KMS-11 (cell line): ENCODE measurements at regions not wholly inside any gene's neighbourhood (a gene's known extent, or its start where the extent isn't known, plus 50 kb on each side); places are given as distances from the start of the nearest gene placed in this dataset.

Source experiments
- H2AFZ ChIP-seq: fragments of 200-600 bp; sonication (generic); 2 replicates; pipeline ENCODE4 v1.6.1; 2016; ENCODE audit warnings: antibody characterized with exemption, mixed run types, low read depth
- H3K27ac ChIP-seq: fragments of 200-600 bp; sonication (generic); 2 replicates; pipeline ENCODE4 v1.6.1; 2016; ENCODE audit warnings: mild to moderate bottlenecking, mixed run types
- H3K27me3 ChIP-seq: fragments of 200-600 bp; sonication (generic); 2 replicates; pipeline ENCODE4 v1.6.1; 2017; ENCODE audit warnings: mild to moderate bottlenecking, low read depth, mixed run types, moderate library complexity; ENCODE audit not compliant: insufficient read depth
- H3K36me3 ChIP-seq: fragments of 200-600 bp; sonication (generic); 2 replicates; pipeline ENCODE4 v1.6.1; 2017; ENCODE audit warnings: mild to moderate bottlenecking, mixed run types; ENCODE audit not compliant: insufficient read depth
- H3K4me1 ChIP-seq: fragments of 200-600 bp; sonication (generic); 2 replicates; pipeline ENCODE4 v1.6.1; 2016; ENCODE audit warnings: mild to moderate bottlenecking, low read depth, mixed run types; ENCODE audit not compliant: poor library complexity, severe bottlenecking
- H3K4me2 ChIP-seq: fragments of 200-600 bp; sonication (generic); 2 replicates; pipeline ENCODE4 v1.7.0; 2016; ENCODE audit warnings: mild to moderate bottlenecking, mixed run types
- H3K4me3 ChIP-seq: fragments of 200-600 bp; sonication (generic); IDR thresholded peaks from 2 replicates; pipeline ENCODE4 v1.6.1; 2017; ENCODE audit warnings: low read depth, low read length, mixed read lengths; ENCODE audit not compliant: insufficient read depth
- H3K79me2 ChIP-seq: fragments of 200-600 bp; sonication (generic); 2 replicates; pipeline ENCODE4 v1.6.1; 2016; ENCODE audit warnings: low read depth, mixed run types; ENCODE audit not compliant: insufficient read depth
- H3K9ac ChIP-seq: fragments of 200-600 bp; sonication (generic); 2 replicates; pipeline ENCODE4 v1.6.1; 2016; ENCODE audit warnings: mild to moderate bottlenecking, mixed run types
- H4K20me1 ChIP-seq: fragments of 200-600 bp; sonication (generic); 2 replicates; pipeline ENCODE4 v1.6.1; 2016; ENCODE audit warnings: mild to moderate bottlenecking, mixed run types; ENCODE audit not compliant: insufficient read depth
- TF ChIP-seq, protein P1 (sequence below): fragments of 200-600 bp; sonication (generic); conservative IDR thresholded peaks from 2 replicates; pipeline ENCODE4 v1.6.1; 2017; ENCODE audit warnings: low read depth, mild to moderate bottlenecking, antibody characterized with exemption, low read length, moderate library complexity, mixed read lengths

DNA sequence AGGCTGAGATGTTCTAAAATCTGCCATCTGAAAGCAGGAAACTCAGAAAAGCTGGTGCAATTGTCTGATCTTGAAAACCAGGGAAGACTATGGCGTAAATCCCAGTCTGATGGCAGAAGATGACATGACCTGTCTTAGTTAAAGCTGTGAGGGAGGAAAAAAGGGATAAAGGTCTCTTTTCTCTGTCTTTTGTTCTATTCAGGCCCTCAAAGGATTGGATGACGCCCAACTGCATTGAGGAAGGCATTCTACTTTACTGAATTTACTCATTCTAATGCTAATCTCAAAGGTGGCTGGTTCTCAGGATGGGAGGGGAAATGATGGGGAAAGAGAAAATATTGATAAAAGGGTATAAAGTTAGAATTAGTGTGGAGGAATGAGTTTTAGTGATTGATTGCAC, 312.8 kb upstream of the CTNND2 start:
- H3K4me2 ChIP-seq, result no peak overlapping the region
- H3K9ac ChIP-seq, result no peak overlapping the region
- H3K36me3 ChIP-seq, result no peaks in the 10 kb centered on the region
- no peak overlapping the region for H3K27ac ChIP-seq
- H3K27me3 ChIP-seq, result no peaks in the 10 kb centered on the region
- H2AFZ ChIP-seq, result no peak overlapping the region
- no peak overlapping the region for H3K4me3 ChIP-seq
- no peaks in the 10 kb centered on the region for H3K79me2 ChIP-seq
- TF ChIP-seq, protein P1, sequence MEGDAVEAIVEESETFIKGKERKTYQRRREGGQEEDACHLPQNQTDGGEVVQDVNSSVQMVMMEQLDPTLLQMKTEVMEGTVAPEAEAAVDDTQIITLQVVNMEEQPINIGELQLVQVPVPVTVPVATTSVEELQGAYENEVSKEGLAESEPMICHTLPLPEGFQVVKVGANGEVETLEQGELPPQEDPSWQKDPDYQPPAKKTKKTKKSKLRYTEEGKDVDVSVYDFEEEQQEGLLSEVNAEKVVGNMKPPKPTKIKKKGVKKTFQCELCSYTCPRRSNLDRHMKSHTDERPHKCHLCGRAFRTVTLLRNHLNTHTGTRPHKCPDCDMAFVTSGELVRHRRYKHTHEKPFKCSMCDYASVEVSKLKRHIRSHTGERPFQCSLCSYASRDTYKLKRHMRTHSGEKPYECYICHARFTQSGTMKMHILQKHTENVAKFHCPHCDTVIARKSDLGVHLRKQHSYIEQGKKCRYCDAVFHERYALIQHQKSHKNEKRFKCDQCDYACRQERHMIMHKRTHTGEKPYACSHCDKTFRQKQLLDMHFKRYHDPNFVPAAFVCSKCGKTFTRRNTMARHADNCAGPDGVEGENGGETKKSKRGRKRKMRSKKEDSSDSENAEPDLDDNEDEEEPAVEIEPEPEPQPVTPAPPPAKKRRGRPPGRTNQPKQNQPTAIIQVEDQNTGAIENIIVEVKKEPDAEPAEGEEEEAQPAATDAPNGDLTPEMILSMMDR, result no peak
- no peaks in the 10 kb centered on the region for H4K20me1 ChIP-seq
- no peaks in the 10 kb centered on the region for H3K4me1 ChIP-seq

DNA sequence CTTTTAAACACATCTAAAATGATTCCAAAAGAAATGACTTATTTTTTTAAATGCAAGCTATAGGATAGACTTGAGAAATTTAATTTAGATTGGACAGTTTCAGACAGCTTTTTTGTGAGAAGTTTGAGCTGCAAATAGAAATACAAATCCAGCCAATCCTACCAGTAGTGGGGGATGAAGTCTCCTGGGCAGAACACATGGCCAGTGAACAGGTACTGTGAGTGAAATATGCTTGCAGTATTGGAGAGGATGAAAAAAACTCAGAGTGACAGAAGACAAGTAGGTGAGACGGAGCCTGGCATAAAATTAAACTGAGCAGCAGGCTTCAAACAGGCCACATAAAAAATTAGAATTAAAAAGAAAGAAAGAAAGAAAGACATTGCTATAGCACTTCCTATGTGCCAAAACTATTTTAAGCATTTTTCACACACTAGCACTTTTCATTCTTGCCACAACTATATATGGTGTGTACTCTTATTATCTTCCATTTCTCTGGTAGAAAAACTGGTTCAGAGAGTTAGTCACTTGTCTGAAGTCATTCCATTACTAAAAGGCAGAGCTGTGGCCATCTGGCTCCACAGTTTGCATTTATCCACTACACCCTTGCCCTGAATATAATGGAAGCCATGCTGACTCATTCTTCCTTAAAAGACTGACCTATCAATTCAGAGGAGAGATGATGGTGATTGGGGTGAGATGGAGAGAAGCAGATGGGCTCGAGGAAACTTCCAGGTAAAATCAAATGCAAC, 310.2 kb upstream of the CTNND2 start:
- H3K27ac ChIP-seq, result no peak overlapping the region
- H3K79me2 ChIP-seq, result no peaks in the 10 kb centered on the region
- H3K4me1 ChIP-seq, result no peaks in the 10 kb centered on the region
- H3K36me3 ChIP-seq, result no peaks in the 10 kb centered on the region
- TF ChIP-seq, protein P1, result no peak
- H3K27me3 ChIP-seq, result no peaks in the 10 kb centered on the region
- H4K20me1 ChIP-seq, result no peaks in the 10 kb centered on the region
- H3K4me3 ChIP-seq, result no peak overlapping the region
- H3K9ac ChIP-seq, result no peak overlapping the region
- no peak overlapping the region for H2AFZ ChIP-seq
- no peak overlapping the region for H3K4me2 ChIP-seq

DNA sequence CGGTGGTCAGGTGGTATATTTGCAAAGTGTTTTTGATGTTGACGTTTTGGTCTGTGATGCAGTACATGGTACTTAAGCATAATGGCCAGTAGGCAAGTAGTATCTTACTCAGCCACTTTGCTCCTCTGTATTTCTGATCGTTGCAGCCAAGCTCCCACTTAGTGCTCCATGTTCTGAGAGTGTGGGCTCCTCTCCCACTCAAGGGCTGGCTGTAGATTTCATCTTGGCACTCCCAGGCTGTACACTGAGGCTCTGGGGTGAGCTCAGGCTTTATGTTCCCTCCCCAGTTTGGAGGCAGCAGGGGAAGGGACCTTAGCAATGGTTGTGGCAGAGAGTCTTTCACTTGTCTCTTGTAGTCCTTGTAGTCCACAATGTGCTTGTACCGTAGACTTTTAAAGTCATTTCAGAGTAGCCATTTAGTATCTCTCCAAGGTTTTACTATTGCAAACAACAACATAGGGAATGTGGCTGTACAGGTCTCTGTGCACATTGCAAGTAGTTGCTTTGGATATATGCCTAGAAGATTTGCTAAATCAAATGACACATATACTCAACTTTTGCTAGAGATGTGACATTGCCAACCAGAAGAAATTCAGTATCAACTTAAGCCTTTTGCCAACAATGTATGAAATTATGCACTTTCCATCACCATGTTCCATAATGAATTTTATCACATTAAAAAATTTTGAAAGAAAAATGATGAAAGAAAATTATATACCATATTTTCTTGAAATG, 304.3 kb upstream of the CTNND2 start:
- no peaks in the 10 kb centered on the region for H3K79me2 ChIP-seq
- H3K4me2 ChIP-seq, result no peak overlapping the region
- H3K27me3 ChIP-seq, result no peaks in the 10 kb centered on the region
- H3K27ac ChIP-seq, result no peak overlapping the region
- no peaks in the 10 kb centered on the region for H4K20me1 ChIP-seq
- no peak overlapping the region for H3K4me3 ChIP-seq
- H3K4me1 ChIP-seq, result no peaks in the 10 kb centered on the region
- TF ChIP-seq, protein P1, result no peak
- H3K36me3 ChIP-seq, result no peaks in the 10 kb centered on the region
- H2AFZ ChIP-seq, result no peak overlapping the region
- no peak overlapping the region for H3K9ac ChIP-seq

DNA sequence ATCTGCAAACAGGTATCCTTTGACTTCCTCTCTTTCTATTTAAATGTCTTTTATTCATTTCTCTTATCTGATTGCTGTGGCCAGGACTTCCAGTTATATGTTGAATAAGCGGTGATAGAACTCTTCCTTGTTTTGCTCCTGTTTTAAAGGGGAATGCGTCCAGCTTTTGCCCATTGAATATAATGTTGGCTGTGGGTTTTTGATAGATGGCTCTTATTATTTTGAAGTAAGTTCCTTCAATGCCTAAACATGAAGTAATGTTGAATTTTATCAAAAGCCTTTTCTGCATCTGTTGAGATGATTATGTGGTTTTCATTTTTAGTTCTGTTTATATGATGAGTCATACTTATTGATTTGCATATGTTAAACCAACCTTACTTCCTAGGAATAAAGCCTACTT, 300.5 kb upstream of the CTNND2 start:
- Histone ChIP-seq H3K27me3 (no peaks in the 10 kb centered on the region), H3K36me3 (no peaks in the 10 kb centered on the region), H3K4me1 (no peaks in the 10 kb centered on the region), H3K9ac (no peak overlapping the region), H4K20me1 (no peaks in the 10 kb centered on the region), H3K27ac (no peak overlapping the region), H2AFZ (no peak overlapping the region), H3K4me2 (no peak overlapping the region), H3K79me2 (no peaks in the 10 kb centered on the region), H3K4me3 (no peak overlapping the region)
- TF ChIP-seq, protein P1, result no peak
